IMR-90 (cell line): ENCODE measurements at regions not wholly inside any gene's neighbourhood (a gene's known extent, or its start where the extent isn't known, plus 50 kb on each side); places are given as distances from the start of the nearest gene placed in this dataset.

Experiments used
- ATAC-seq: fragments of 200-7000 bp; cut with Tn5 transposase; 2 replicates; pipeline ENCODE4 v1.9.1; 2020; ENCODE audit warnings: low read depth, mild to moderate bottlenecking, moderate library complexity
- BruUV-seq: library from RNA; stranded (reverse); fragments of 400-500 nt; replicated peaks from 2 replicates; lab custom pipeline; 2021; lab: Mats Ljungman, UMichigan
- CTCF ChIA-PET: fragments of 300-600 bp; formaldehyde crosslinking; extraction: SDS; loops from one replicate; lab custom pipeline; 2021; ENCODE audit warnings: antibody characterized with exemption; lab: Yijun Ruan, JAX
- POLR2A ChIA-PET: fragments of 300-600 bp; sonication (Branson Sonifier 250); formaldehyde crosslinking; loops from one replicate; lab custom pipeline; 2022; ENCODE audit warnings: antibody characterized with exemption; ENCODE audit not compliant: unreplicated experiment; lab: Charles Lee
- DNase-seq: peaks from one replicate; pipeline ENCODE4 v3.0.0; 2013
- H2AFZ ChIP-seq: replicated peaks from 2 replicates; pipeline ENCODE3; 2013; ENCODE audit warnings: low read length, mild to moderate bottlenecking; ENCODE audit not compliant: poor library complexity
- H2AK5ac ChIP-seq: 2 replicates; pipeline ENCODE4 v1.6.1; 2013; ENCODE audit warnings: low read depth, low read length, inconsistent platforms
- H2AK9ac ChIP-seq: replicated peaks from 2 replicates; pipeline ENCODE3; 2013; ENCODE audit warnings: mild to moderate bottlenecking, low read depth, low read length, moderate library complexity; ENCODE audit not compliant: poor library complexity
- H2BK120ac ChIP-seq: 2 replicates; pipeline ENCODE4 v1.6.1; 2013; ENCODE audit warnings: low read depth, low read length, inconsistent platforms
- H2BK15ac ChIP-seq: 3 replicates; pipeline ENCODE4 v1.6.1; 2013; ENCODE audit warnings: low read depth, low read length, inconsistent platforms
- H2BK20ac ChIP-seq: 2 replicates; pipeline ENCODE4 v1.6.1; 2013; ENCODE audit warnings: low read depth, mild to moderate bottlenecking, inconsistent platforms, low read length, moderate library complexity
- H2BK5ac ChIP-seq: 2 replicates; pipeline ENCODE4 v1.6.1; 2013; ENCODE audit warnings: mild to moderate bottlenecking, low read depth, low read length, inconsistent platforms; ENCODE audit not compliant: poor library complexity, severe bottlenecking
- H3K14ac ChIP-seq: replicated peaks from 2 replicates; pipeline ENCODE4 v1.6.1; 2013; ENCODE audit warnings: low read depth, low read length, inconsistent platforms
- H3K18ac ChIP-seq: 2 replicates; pipeline ENCODE4 v1.6.1; 2013; ENCODE audit warnings: low read depth, low read length, control low read depth
- H3K23ac ChIP-seq: 2 replicates; pipeline ENCODE4 v1.6.1; 2013; ENCODE audit warnings: low read depth, low read length, inconsistent platforms
- H3K27ac ChIP-seq: 2 replicates; pipeline ENCODE4 v1.5.1; 2013; ENCODE audit warnings: mild to moderate bottlenecking, control low read depth, low read length; ENCODE audit not compliant: insufficient read depth
- H3K27me3 ChIP-seq: 2 replicates; pipeline ENCODE4 v1.6.1; 2013; ENCODE audit warnings: low read length; ENCODE audit not compliant: control insufficient read depth, insufficient read depth
- H3K36me3 ChIP-seq: 2 replicates; pipeline ENCODE4 v1.6.1; 2013; ENCODE audit warnings: low read length, mixed read lengths; ENCODE audit not compliant: control insufficient read depth, insufficient read depth
- H3K4ac ChIP-seq: 2 replicates; pipeline ENCODE4 v1.6.1; 2013; ENCODE audit warnings: low read depth, low read length, inconsistent platforms
- H3K4me1 ChIP-seq: 2 replicates; pipeline ENCODE4 v1.6.1; 2013; ENCODE audit warnings: low read length, mixed read lengths; ENCODE audit not compliant: control insufficient read depth, insufficient read depth
- H3K4me2 ChIP-seq: 2 replicates; pipeline ENCODE4 v1.6.1; 2013; ENCODE audit warnings: low read depth, mild to moderate bottlenecking, control low read depth, low read length, moderate library complexity
- H3K4me3 ChIP-seq: 2 replicates; pipeline ENCODE4 v1.5.1; 2013; ENCODE audit warnings: low read depth, mild to moderate bottlenecking, control low read depth, low read length, moderate library complexity; ENCODE audit not compliant: insufficient read depth
- H3K56ac ChIP-seq: 2 replicates; pipeline ENCODE4 v1.6.1; 2013; ENCODE audit warnings: low read length, inconsistent platforms; ENCODE audit not compliant: insufficient read depth; ENCODE audit errors: extremely low read depth
- H3K79me1 ChIP-seq, 2 experiments: 2 replicates each; pipeline ENCODE4 v1.6.1; 2013; ENCODE audit warnings: low read length in 2 of 2, inconsistent platforms in 1 of 2, low read depth in 1 of 2
- H3K9ac ChIP-seq: 2 replicates; pipeline ENCODE4 v1.6.1; 2013; ENCODE audit warnings: low read depth, low read length, control low read depth
- H3K9me1 ChIP-seq: 2 replicates; pipeline ENCODE4 v1.6.1; 2013; ENCODE audit warnings: low read length, inconsistent platforms; ENCODE audit not compliant: insufficient read depth
- H3K9me3 ChIP-seq: 2 replicates; pipeline ENCODE4 v1.6.1; 2013; ENCODE audit warnings: low read length; ENCODE audit not compliant: control insufficient read depth, insufficient read depth
- H4K20me1 ChIP-seq: 2 replicates; pipeline ENCODE4 v1.6.1; 2013; ENCODE audit warnings: low read length, inconsistent platforms; ENCODE audit not compliant: insufficient read depth
- H4K5ac ChIP-seq: 2 replicates; pipeline ENCODE4 v1.6.1; 2013; ENCODE audit warnings: mild to moderate bottlenecking, low read depth, low read length, control low read depth
- H4K8ac ChIP-seq, 2 experiments: 2 replicates each; pipeline ENCODE4 v1.6.1; 2013; ENCODE audit warnings: low read depth in 2 of 2, low read length in 2 of 2, control low read depth in 1 of 2, inconsistent platforms in 1 of 2
- H4K91ac ChIP-seq: 2 replicates; pipeline ENCODE4 v1.6.1; 2013; ENCODE audit warnings: low read depth, low read length, inconsistent platforms; ENCODE audit not compliant: insufficient read depth
- BHLHE40 ChIP-seq: fragments of 150-350 bp; IDR thresholded peaks from 2 replicates; pipeline ENCODE4 v1.6.1; 2016; ENCODE audit warnings: mild to moderate bottlenecking, low read depth, low read length
- CEBPB ChIP-seq: IDR thresholded peaks from 2 replicates; pipeline ENCODE4 v1.6.1; 2012; ENCODE audit warnings: low read depth, low read length, improper control_type of control experiment
- CHD1 ChIP-seq: IDR thresholded peaks from 2 replicates; pipeline ENCODE4 v1.6.1; 2012; ENCODE audit warnings: low read depth, low read length, improper control_type of control experiment
- ELK1 ChIP-seq: fragments of 150-350 bp; IDR thresholded peaks from 2 replicates; pipeline ENCODE4 v1.6.1; 2016; ENCODE audit warnings: low read depth, mild to moderate bottlenecking, low read length, moderate library complexity, borderline replicate concordance
- FOS ChIP-seq: fragments of 150-350 bp; IDR thresholded peaks from 2 replicates; pipeline ENCODE4 v1.6.1; 2016; ENCODE audit warnings: low read depth, low read length
- MAFK ChIP-seq: IDR thresholded peaks from 2 replicates; pipeline ENCODE4 v1.6.1; 2012; ENCODE audit warnings: low read depth, low read length, improper control_type of control experiment
- MAZ ChIP-seq: IDR thresholded peaks from 2 replicates; pipeline ENCODE4 v1.6.1; 2012; ENCODE audit warnings: low read depth, mild to moderate bottlenecking, low read length, improper control_type of control experiment, moderate library complexity, borderline replicate concordance
- MXI1 ChIP-seq: IDR thresholded peaks from 2 replicates; pipeline ENCODE4 v1.6.1; 2012; ENCODE audit warnings: low read depth, mild to moderate bottlenecking, low read length, moderate library complexity, borderline replicate concordance
- NFE2L2 ChIP-seq: fragments of 150-350 bp; IDR thresholded peaks from 2 replicates; pipeline ENCODE4 v1.6.1; 2016; ENCODE audit warnings: low read depth, mild to moderate bottlenecking, low read length
- POLR2A ChIP-seq: IDR thresholded peaks from 2 replicates; pipeline ENCODE4 v1.6.1; 2012; ENCODE audit warnings: mild to moderate bottlenecking, low read depth, low read length
- RAD21 ChIP-seq: IDR thresholded peaks from 2 replicates; pipeline ENCODE4 v1.6.1; 2012; ENCODE audit warnings: low read length, improper control_type of control experiment
- RCOR1 ChIP-seq: IDR thresholded peaks from 2 replicates; pipeline ENCODE4 v1.6.1; 2012; ENCODE audit warnings: mild to moderate bottlenecking, low read length, improper control_type of control experiment; ENCODE audit not compliant: insufficient replicate concordance
- RFX5 ChIP-seq: IDR thresholded peaks from 2 replicates; pipeline ENCODE4 v1.8.0; 2012; ENCODE audit warnings: low read depth, mild to moderate bottlenecking, low read length, moderate library complexity
- SMC3 ChIP-seq: fragments of 150-350 bp; IDR thresholded peaks from 2 replicates; pipeline ENCODE4 v1.6.1; 2016; ENCODE audit warnings: low read depth, mild to moderate bottlenecking, antibody characterized with exemption, low read length, moderate library complexity
- WGBS, 2 experiments: methylation state at CpG; one replicate each; pipeline versions ENCODE4 v1.1.5 to v1.1.7; 2013; ENCODE audit warnings: missing lambda C conversion rate in 2 of 2; ENCODE audit not compliant: insufficient read length in 1 of 2; ENCODE audit errors: extremely low coverage in 2 of 2; 5-methylcytosine and 5-hydroxymethylcytosine counted together
- dilution Hi-C: fragments of 300-500 bp; cut with HindIII; formaldehyde crosslinking; loops from one replicate; pipeline ENCODE4 v1.14.3; 2018; ENCODE audit warnings: low sequenced_read_pairs; ENCODE audit not compliant: unreplicated experiment
- in situ Hi-C: fragments of 300-500 bp; cut with MboI; formaldehyde crosslinking; loops from 3 replicates; pipeline ENCODE4 v1.14.3; 2019; ENCODE audit warnings: low sequenced_read_pairs, inconsistent platforms, mixed read lengths
- intact Hi-C: fragments of 100-400 bp; cut with micrococcal nuclease; formaldehyde crosslinking; loops from 2 replicates; pipeline ENCODE4 v1.10.0; 2022
- TF ChIP-seq, protein P1 (sequence below): conservative IDR thresholded peaks from 2 replicates; pipeline ENCODE4 v1.5.1; 2012; ENCODE audit warnings: mild to moderate bottlenecking, low read depth, low read length, improper control_type of control experiment
- TF ChIP-seq, protein P2 (sequence below): fragments of 150-350 bp; IDR thresholded peaks from 2 replicates; pipeline ENCODE4 v1.6.1; 2017; ENCODE audit warnings: mild to moderate bottlenecking, antibody characterized with exemption, low read length, low read depth

- no peak overlapping the region for H4K5ac ChIP-seq
- no TSS peak for BruUV-seq
- in situ Hi-C loops = no loop called here
- DNase-seq (no peak), ATAC-seq (no peak)
- TF ChIP-seq BHLHE40 (no peak), MAFK (no peak), CHD1 (no peak), FOS (no peak), RCOR1 (no peak), MXI1 (no peak), RAD21 (no peak), RFX5 (no peak), NFE2L2 (no peak), POLR2A (no peak), ELK1 (no peak), MAZ (no peak), CEBPB (no peak), SMC3 (no peak)
- TF ChIP-seq, protein P1, sequence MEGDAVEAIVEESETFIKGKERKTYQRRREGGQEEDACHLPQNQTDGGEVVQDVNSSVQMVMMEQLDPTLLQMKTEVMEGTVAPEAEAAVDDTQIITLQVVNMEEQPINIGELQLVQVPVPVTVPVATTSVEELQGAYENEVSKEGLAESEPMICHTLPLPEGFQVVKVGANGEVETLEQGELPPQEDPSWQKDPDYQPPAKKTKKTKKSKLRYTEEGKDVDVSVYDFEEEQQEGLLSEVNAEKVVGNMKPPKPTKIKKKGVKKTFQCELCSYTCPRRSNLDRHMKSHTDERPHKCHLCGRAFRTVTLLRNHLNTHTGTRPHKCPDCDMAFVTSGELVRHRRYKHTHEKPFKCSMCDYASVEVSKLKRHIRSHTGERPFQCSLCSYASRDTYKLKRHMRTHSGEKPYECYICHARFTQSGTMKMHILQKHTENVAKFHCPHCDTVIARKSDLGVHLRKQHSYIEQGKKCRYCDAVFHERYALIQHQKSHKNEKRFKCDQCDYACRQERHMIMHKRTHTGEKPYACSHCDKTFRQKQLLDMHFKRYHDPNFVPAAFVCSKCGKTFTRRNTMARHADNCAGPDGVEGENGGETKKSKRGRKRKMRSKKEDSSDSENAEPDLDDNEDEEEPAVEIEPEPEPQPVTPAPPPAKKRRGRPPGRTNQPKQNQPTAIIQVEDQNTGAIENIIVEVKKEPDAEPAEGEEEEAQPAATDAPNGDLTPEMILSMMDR = no peak
- TF ChIP-seq, protein P2, sequence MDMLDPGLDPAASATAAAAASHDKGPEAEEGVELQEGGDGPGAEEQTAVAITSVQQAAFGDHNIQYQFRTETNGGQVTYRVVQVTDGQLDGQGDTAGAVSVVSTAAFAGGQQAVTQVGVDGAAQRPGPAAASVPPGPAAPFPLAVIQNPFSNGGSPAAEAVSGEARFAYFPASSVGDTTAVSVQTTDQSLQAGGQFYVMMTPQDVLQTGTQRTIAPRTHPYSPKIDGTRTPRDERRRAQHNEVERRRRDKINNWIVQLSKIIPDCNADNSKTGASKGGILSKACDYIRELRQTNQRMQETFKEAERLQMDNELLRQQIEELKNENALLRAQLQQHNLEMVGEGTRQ = no peak
- no peak overlapping the region for H2BK5ac ChIP-seq
- intact Hi-C loops = no loop called here
- H3K4me3 ChIP-seq = no peak overlapping the region
- no peaks in the 10 kb centered on the region for H3K79me1 ChIP-seq
- no peak overlapping the region for H2BK15ac ChIP-seq
- H3K4me1 ChIP-seq = no peaks in the 10 kb centered on the region
- no peak overlapping the region for H3K27ac ChIP-seq
- POLR2A ChIA-PET = no interaction called here
- H2BK20ac ChIP-seq = no peak overlapping the region
- no peak overlapping the region for H3K4me2 ChIP-seq
- H3K18ac ChIP-seq = no peak overlapping the region
- no peak overlapping the region for H2AFZ ChIP-seq
- no peak overlapping the region for H3K56ac ChIP-seq
- CTCF ChIA-PET = interaction anchor here (0.6 kb wide), 1 partner anchor 272 kb away, joined by 7 read pairs; no protein-coding TSS in a partner anchor
- H4K20me1 ChIP-seq = no peaks in the 10 kb centered on the region
- no peaks in the 10 kb centered on the region for H3K9me3 ChIP-seq
- dilution Hi-C loops = no loop called here
- no peak overlapping the region for H2BK120ac ChIP-seq
- no peak overlapping the region for H3K4ac ChIP-seq
- no CpG with 5 or more reads among the region's 3 CpGs for whole genome bisulfite sequencing, 2 experiments
- no peaks in the 10 kb centered on the region for H3K27me3 ChIP-seq
- no peak overlapping the region for H4K8ac ChIP-seq
- no peak overlapping the region for H2AK5ac ChIP-seq
- H4K91ac ChIP-seq = no peak overlapping the region
- no peak overlapping the region for H2AK9ac ChIP-seq
- H3K14ac ChIP-seq = no peak overlapping the region
- no peaks in the 10 kb centered on the region for H3K9me1 ChIP-seq
- H3K36me3 ChIP-seq = no peaks in the 10 kb centered on the region
- H3K9ac ChIP-seq = no peak overlapping the region
- no peak overlapping the region for H3K23ac ChIP-seq
Measured at GRCh38 chrX:116526010-116526409, 63.2 kb upstream of the CT83 start.
